OCI-M1 (cell line): ENCODE measurements at regions not wholly inside any gene's neighbourhood (a gene's known extent, or its start where the extent isn't known, plus 50 kb on each side); places are given as distances from the start of the nearest gene placed in this dataset.

ENCODE experiments used
- DNase-seq: peaks from one replicate; lab custom pipeline; 2025; lab: John Stamatoyannopoulos, UW

GRCh38 chr14:94682736-94683135 is 70.5 kb downstream of the SERPINA3 start:
- DNase-seq: no peak

GRCh38 chr14:94682061-94682516 is 69.9 kb downstream of the SERPINA3 start:
- DNase-seq: no peak

GRCh38 chr14:94681300-94682060 is 69.3 kb downstream of the SERPINA3 start:
- peak; percentile 29 for DNase-seq

GRCh38 chr14:94680862-94681288 is 68.7 kb downstream of the SERPINA3 start:
- no peak for DNase-seq

- DNase-seq: no peak
These were observed 68.0 kb downstream of the SERPINA3 start for GRCh38 chr14:94679937-94680861.

- DNase-seq: no peak
These were observed 67.1 kb downstream of the SERPINA3 start for GRCh38 chr14:94679106-94679810.

GRCh38 chr14:94677747-94678146 is 65.6 kb downstream of the SERPINA3 start:
- no peak for DNase-seq

GRCh38 chr14:94677213-94677612 is 65.0 kb downstream of the SERPINA3 start:
- DNase-seq: no peak

GRCh38 chr14:94676495-94677185 is 64.4 kb downstream of the SERPINA3 start:
- no peak for DNase-seq

GRCh38 chr14:94675036-94675435 is 62.8 kb downstream of the SERPINA3 start:
- DNase-seq: no peak

GRCh38 chr14:94673781-94674231 is 61.6 kb downstream of the SERPINA3 start:
- DNase-seq: no peak
